CD14-positive monocyte (primary cell): ENCODE measurements at regions not wholly inside any gene's neighbourhood (a gene's known extent, or its start where the extent isn't known, plus 50 kb on each side); places are given as distances from the start of the nearest gene placed in this dataset.

ENCODE experiments used
- DNase-seq, 3 donors: peaks; one replicate each; pipeline ENCODE4 v3.0.0-alpha.2; 2011 to 2022
- H2AFZ ChIP-seq: 2 replicates; pipeline ENCODE4 v1.6.0; 2012; ENCODE audit warnings: mild to moderate bottlenecking, low read depth, low read length, inconsistent platforms; ENCODE audit not compliant: insufficient read depth, poor library complexity, severe bottlenecking
- H3K27ac ChIP-seq, 2 donors: 1 replicate in 1 of 2; 2 replicates in 1 of 2; pipeline ENCODE4 v1.5.1; 2012 to 2013; ENCODE audit warnings: low read length in 2 of 2, control low read depth in 1 of 2, inconsistent platforms in 1 of 2, low read depth in 1 of 2, mild to moderate bottlenecking in 1 of 2
- H3K27me3 ChIP-seq, 2 donors: one replicate each; pipeline versions ENCODE4 v1.6.0 to v1.6.1; 2011 to 2013; ENCODE audit warnings: low read length in 2 of 2; ENCODE audit not compliant: control insufficient read depth in 2 of 2, insufficient read depth in 2 of 2
- H3K36me3 ChIP-seq, 2 donors: replicated peaks in 1 of 2; 1 replicate in 1 of 2; 2 replicates in 1 of 2; pipeline versions ENCODE4 v1.5.1 to v1.6.1; 2012 to 2013; ENCODE audit warnings: low read length in 2 of 2, control low read depth in 1 of 2, inconsistent platforms in 1 of 2, mild to moderate bottlenecking in 1 of 2; ENCODE audit not compliant: insufficient read depth in 2 of 2, control insufficient read depth in 1 of 2
- H3K4me1 ChIP-seq, 2 donors: 1 replicate in 1 of 2; 2 replicates in 1 of 2; pipeline versions ENCODE4 v1.5.1 to v1.6.1; 2012 to 2013; ENCODE audit warnings: low read length in 2 of 2, control low read depth in 1 of 2, inconsistent platforms in 1 of 2, mild to moderate bottlenecking in 1 of 2, moderate library complexity in 1 of 2; ENCODE audit not compliant: insufficient read depth in 2 of 2, control insufficient read depth in 1 of 2
- H3K4me2 ChIP-seq: replicated peaks from 2 replicates; pipeline ENCODE3; 2012; ENCODE audit warnings: low read length, moderate library complexity, mild to moderate bottlenecking; ENCODE audit not compliant: poor library complexity, severe bottlenecking; ENCODE audit errors: extremely low read depth
- H3K4me3 ChIP-seq, 3 experiments: fragments of 200-600 bp in 1 of 3; sonication (generic) in 1 of 3; replicated peaks in 1 of 3; 1 replicate in 2 of 3; 2 replicates in 1 of 3; pipeline ENCODE4 v1.5.1; 2011 to 2013; ENCODE audit warnings: low read length in 3 of 3, mild to moderate bottlenecking in 3 of 3, control low read depth in 2 of 3, low read depth in 2 of 3, inconsistent platforms in 1 of 3, moderate library complexity in 1 of 3
- H3K79me2 ChIP-seq: 2 replicates; pipeline ENCODE4 v1.6.0; 2012; ENCODE audit warnings: mild to moderate bottlenecking, control low read depth, inconsistent platforms, low read length, moderate library complexity; ENCODE audit not compliant: insufficient read depth
- H3K9ac ChIP-seq: 2 replicates; pipeline ENCODE4 v1.6.0; 2017; ENCODE audit warnings: low read length, mild to moderate bottlenecking; ENCODE audit not compliant: insufficient read depth, poor library complexity, severe bottlenecking
- H3K9me3 ChIP-seq, 2 donors: replicated peaks in 1 of 2; 1 replicate in 1 of 2; 2 replicates in 1 of 2; pipeline versions ENCODE4 v1.5.1 to v1.6.1; 2012 to 2013; ENCODE audit warnings: low read length in 2 of 2, control low read depth in 1 of 2; ENCODE audit not compliant: control insufficient read depth in 1 of 2, insufficient read depth in 1 of 2
- H4K20me1 ChIP-seq: 2 replicates; pipeline ENCODE4 v1.6.0; 2012; ENCODE audit warnings: mild to moderate bottlenecking, low read length, control low read depth, moderate library complexity; ENCODE audit not compliant: insufficient read depth
- H3K27ac Mint-ChIP-seq, 7 donors: one replicate each; pipeline ENCODE4 v1.8.0; 2020; ENCODE audit warnings: mild to moderate bottlenecking in 7 of 7, mixed read lengths in 7 of 7, moderate library complexity in 6 of 7, inconsistent platforms in 2 of 7
- H3K27me3 Mint-ChIP-seq, 3 donors: one replicate each; pipeline ENCODE4 v1.8.0; 2021 to 2022; ENCODE audit warnings: low read depth in 3 of 3, mild to moderate bottlenecking in 3 of 3, mixed read lengths in 3 of 3, moderate library complexity in 3 of 3, inconsistent platforms in 1 of 3
- H3K36me3 Mint-ChIP-seq, 2 donors: one replicate each; pipeline ENCODE4 v1.8.0; 2020; ENCODE audit warnings: mixed read lengths in 2 of 2, inconsistent platforms in 1 of 2, mild to moderate bottlenecking in 1 of 2
- H3K4me1 Mint-ChIP-seq: one replicate; pipeline ENCODE4 v1.8.0; 2020; ENCODE audit warnings: mild to moderate bottlenecking, mixed read lengths
- H3K4me3 Mint-ChIP-seq, 2 donors: one replicate each; pipeline ENCODE4 v1.8.0; 2020; ENCODE audit warnings: mild to moderate bottlenecking in 2 of 2, mixed read lengths in 2 of 2, moderate library complexity in 1 of 2
- H3K9me3 Mint-ChIP-seq, 7 donors: one replicate each; pipeline ENCODE4 v1.8.0; 2020 to 2022; ENCODE audit warnings: mixed read lengths in 7 of 7, mild to moderate bottlenecking in 6 of 7, moderate library complexity in 6 of 7, inconsistent platforms in 2 of 7
- WGBS: methylation state at CpG from one replicate; pipeline ENCODE4 v1.1.5; 2013; ENCODE audit warnings: missing lambda C conversion rate; ENCODE audit not compliant: insufficient coverage; 5-methylcytosine and 5-hydroxymethylcytosine counted together
- intact Hi-C, 2 donors: fragments of 100-400 bp; cut with micrococcal nuclease; formaldehyde crosslinking; loops; one replicate each; pipeline versions ENCODE4 v1.15.0 to v1.15.1; 2023
- TF ChIP-seq, protein P1 (sequence below): fragments of 200-600 bp; IDR thresholded peaks from one replicate; pipeline ENCODE4 v1.8.0; 2022; ENCODE audit warnings: antibody characterized with exemption, mild to moderate bottlenecking

DNA sequence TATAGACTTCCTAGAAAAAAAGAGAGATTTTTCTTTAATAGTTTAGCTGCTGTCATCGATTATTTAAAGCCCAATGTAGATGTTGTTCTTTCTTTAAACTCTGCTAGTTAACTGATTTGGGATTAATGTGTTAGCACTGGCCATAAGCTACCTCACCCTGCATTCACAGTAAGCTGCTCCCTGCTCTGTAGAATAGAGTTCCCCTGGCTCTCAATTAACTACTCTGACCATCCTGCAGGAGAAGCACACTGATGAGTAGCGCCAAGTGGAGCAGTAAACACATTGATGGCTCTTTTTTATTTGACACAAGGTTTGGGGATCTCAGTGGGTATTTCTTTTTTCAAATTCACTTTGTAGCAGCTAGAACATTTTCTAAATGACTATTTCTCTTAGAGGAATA, 807.9 kb upstream of the ZNF608 start:
- H3K79me2 ChIP-seq, result no peaks in the 10 kb centered on the region
- no peak overlapping the region for H3K4me2 ChIP-seq
- H3K4me1 ChIP-seq, result no peaks in the 10 kb centered on the region
- WGBS, result no CpG with 5 or more reads among the region's 2 CpGs
- intact Hi-C loops, result no loop called here
- H4K20me1 ChIP-seq, result no peaks in the 10 kb centered on the region
- H3K36me3 Mint-ChIP-seq, result no peaks in the 10 kb centered on the region
- H3K27ac Mint-ChIP-seq, result peak overlapping the region in 1 of 7 donors; percentile 5
- no peak overlapping the region for H3K27ac ChIP-seq
- DNase-seq, result no peak
- no peaks in the 10 kb centered on the region for H3K27me3 Mint-ChIP-seq
- peaks cover 0 to 3% (median 0%) of the 10 kb centered on the region in 7 donors for H3K9me3 Mint-ChIP-seq
- TF ChIP-seq, protein P1, sequence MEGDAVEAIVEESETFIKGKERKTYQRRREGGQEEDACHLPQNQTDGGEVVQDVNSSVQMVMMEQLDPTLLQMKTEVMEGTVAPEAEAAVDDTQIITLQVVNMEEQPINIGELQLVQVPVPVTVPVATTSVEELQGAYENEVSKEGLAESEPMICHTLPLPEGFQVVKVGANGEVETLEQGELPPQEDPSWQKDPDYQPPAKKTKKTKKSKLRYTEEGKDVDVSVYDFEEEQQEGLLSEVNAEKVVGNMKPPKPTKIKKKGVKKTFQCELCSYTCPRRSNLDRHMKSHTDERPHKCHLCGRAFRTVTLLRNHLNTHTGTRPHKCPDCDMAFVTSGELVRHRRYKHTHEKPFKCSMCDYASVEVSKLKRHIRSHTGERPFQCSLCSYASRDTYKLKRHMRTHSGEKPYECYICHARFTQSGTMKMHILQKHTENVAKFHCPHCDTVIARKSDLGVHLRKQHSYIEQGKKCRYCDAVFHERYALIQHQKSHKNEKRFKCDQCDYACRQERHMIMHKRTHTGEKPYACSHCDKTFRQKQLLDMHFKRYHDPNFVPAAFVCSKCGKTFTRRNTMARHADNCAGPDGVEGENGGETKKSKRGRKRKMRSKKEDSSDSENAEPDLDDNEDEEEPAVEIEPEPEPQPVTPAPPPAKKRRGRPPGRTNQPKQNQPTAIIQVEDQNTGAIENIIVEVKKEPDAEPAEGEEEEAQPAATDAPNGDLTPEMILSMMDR, result no peak
- H3K36me3 ChIP-seq, result no peaks in the 10 kb centered on the region
- H3K4me1 Mint-ChIP-seq, result no peaks in the 10 kb centered on the region
- H3K4me3 ChIP-seq, result no peak overlapping the region
- no peak overlapping the region for H3K9ac ChIP-seq
- no peaks in the 10 kb centered on the region for H3K27me3 ChIP-seq
- H3K9me3 ChIP-seq, result no peaks in the 10 kb centered on the region
- H2AFZ ChIP-seq, result no peak overlapping the region
- no peak overlapping the region for H3K4me3 Mint-ChIP-seq

DNA sequence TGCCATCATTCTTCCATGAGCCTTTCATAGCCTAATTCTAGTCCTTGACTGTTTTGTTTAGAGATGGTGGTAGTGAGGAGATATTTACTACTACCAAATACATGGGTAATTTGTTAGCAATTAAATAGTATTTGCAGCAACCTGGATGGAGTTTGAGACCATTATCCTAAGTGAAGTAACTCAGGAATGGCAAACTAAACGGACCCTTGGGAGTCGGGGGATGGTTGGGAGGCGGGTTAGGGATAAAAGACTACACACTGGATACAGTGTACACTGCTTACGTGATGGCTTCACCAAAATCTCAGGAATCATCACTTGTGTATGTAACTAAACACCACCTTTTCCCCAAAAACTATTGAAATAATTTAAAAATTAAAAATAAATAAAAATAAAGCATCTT, 809.2 kb upstream of the ZNF608 start:
- Histone ChIP-seq H4K20me1 (no peaks in the 10 kb centered on the region), H3K36me3 (no peaks in the 10 kb centered on the region), H3K4me2 (no peak overlapping the region), H3K79me2 (no peaks in the 10 kb centered on the region), H3K9ac (no peak overlapping the region), H3K9me3 (no peaks in the 10 kb centered on the region), H2AFZ (no peak overlapping the region), H3K4me1 (no peaks in the 10 kb centered on the region), H3K27ac (no peak overlapping the region), H3K27me3 (no peaks in the 10 kb centered on the region), H3K4me3 (no peak overlapping the region)
- peaks cover 0 to 3% (median 3%) of the 10 kb centered on the region in 7 donors for H3K9me3 Mint-ChIP-seq
- H3K27me3 Mint-ChIP-seq, result no peaks in the 10 kb centered on the region
- TF ChIP-seq, protein P1, result no peak
- H3K27ac Mint-ChIP-seq, result no peak overlapping the region
- WGBS, result no CpG with 5 or more reads among the region's 4 CpGs
- intact Hi-C loops, result no loop called here
- H3K36me3 Mint-ChIP-seq, result no peaks in the 10 kb centered on the region
- H3K4me1 Mint-ChIP-seq, result no peaks in the 10 kb centered on the region
- DNase-seq, result no peak
- no peak overlapping the region for H3K4me3 Mint-ChIP-seq
